GM18519 (cell line): ENCODE measurements at regions not wholly inside any gene's neighbourhood (a gene's known extent, or its start where the extent isn't known, plus 50 kb on each side); places are given as distances from the start of the nearest gene placed in this dataset.

ENCODE experiments used
- ATAC-seq: cut with Tn5 transposase; IDR thresholded peaks from one replicate; pipeline ENCODE4 v1.9.1; 2021; ENCODE audit warnings: mild to moderate bottlenecking, moderate library complexity; ENCODE audit not compliant: unreplicated experiment, low FRiP score

GRCh38 chr12:13455778-13456144, 259.2 kb downstream of the EMP1 start:
- ATAC-seq, result no peak

- ATAC-seq, result no peak
Measured at GRCh38 chr12:13454991-13455777, 258.7 kb downstream of the EMP1 start.

GRCh38 chr12:13452955-13453570, 256.5 kb downstream of the EMP1 start:
- no peak for ATAC-seq

- ATAC-seq, result no peak
Measured at GRCh38 chr12:13451776-13452175, 255.2 kb downstream of the EMP1 start.

GRCh38 chr12:13450231-13451080, 253.9 kb downstream of the EMP1 start:
- no peak for ATAC-seq

GRCh38 chr12:13444076-13444475, 247.6 kb downstream of the EMP1 start:
- no peak for ATAC-seq

GRCh38 chr12:13443498-13443897, 247.0 kb downstream of the EMP1 start:
- no peak for ATAC-seq

DNA sequence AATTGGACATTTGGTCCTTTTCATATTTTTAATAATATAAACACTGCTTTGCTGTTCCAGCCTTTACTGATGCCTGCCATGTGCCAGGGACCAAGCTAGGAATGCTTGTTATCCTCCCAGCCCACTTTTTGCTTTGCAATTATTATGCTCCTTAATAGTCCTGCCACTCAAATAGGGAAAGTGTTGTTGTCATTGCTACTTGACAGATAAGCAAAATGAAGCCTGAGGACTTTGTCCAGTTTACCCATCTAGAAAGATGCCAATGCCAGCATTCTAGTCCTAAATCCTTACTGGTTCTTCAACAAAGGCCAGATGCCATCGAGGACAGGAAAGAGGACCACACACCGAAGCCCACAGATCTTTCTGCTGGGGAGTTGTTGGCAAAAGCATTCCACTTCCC, 246.5 kb downstream of the EMP1 start:
- no peak for ATAC-seq

- no peak for ATAC-seq
Measured at GRCh38 chr12:13442457-13442856, 245.9 kb downstream of the EMP1 start.

- no peak for ATAC-seq
Measured at GRCh38 chr12:13440844-13441243, 244.3 kb downstream of the EMP1 start.

DNA sequence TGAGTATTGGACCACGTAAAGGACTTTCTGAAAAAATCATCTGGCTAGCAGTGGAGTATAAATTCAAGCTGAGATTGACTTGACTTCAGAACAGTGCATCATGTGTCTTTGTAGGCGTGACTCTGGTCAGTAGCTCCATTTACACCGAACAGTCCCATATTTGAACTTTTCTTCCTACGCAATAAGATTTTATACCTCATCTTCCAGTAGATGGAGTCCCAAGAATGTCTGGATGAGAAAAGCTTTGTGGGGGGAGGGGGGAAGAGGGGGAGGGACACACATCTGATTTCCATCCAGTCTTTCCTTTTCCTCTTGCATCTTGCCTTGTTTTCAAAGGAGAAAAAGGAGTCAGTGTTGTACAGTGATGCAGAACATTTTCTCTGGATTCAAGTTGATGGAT, 241.0 kb downstream of the EMP1 start:
- no peak for ATAC-seq

DNA sequence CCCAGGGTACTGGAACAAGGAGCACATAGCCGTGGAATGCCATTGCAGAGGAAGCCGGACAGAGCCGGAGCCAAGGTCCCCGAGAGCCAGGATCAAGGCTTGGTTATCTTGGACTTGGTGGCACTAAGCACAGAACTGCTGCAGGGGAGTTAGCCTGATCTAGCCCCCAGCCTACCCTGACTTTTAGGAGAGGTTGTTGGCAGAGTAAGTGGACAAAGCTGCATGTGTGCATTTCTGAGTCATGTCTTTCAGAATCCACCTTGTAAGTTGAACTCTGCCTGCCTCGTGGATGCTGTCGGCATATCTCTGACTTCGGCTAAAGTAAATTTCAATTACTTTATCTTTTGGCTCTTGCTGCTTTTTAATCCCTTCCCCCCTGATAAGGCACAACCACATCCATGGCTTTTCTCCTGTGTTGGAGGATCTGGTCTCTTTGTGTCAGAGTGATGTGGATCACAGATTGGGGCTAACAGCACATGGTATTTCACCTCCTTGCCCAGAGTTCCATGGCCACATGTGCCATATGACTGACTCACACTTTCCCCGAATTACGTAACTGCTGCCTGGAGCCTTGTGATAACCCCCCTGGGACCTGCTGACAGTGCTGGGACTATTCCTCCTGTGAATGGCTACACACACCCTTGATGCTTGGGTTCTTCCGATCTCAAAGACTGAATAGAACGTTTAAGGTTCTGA, 240.3 kb downstream of the EMP1 start:
- ATAC-seq, result no peak

DNA sequence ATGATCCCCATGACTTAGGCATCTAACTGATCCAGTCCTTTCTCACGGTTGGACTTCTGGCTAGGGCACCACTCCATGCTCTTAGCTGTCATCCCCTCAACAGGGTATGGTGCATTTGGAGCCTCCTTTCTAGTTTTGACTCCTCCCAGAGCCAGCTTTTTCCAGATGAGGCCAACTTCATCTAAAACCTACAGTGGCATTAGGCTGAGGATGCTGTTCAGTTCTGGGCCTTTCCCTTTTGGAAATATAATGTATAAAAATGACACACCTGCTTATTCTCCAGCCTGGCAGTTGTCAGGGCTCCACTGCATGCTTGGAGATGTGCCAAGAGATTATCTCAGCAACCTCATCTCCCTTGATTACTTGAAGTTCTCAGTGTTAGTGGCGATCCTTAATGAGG, 239.7 kb downstream of the EMP1 start:
- no peak for ATAC-seq

GRCh38 chr12:13435235-13435933, 238.9 kb downstream of the EMP1 start:
- ATAC-seq, result no peak

DNA sequence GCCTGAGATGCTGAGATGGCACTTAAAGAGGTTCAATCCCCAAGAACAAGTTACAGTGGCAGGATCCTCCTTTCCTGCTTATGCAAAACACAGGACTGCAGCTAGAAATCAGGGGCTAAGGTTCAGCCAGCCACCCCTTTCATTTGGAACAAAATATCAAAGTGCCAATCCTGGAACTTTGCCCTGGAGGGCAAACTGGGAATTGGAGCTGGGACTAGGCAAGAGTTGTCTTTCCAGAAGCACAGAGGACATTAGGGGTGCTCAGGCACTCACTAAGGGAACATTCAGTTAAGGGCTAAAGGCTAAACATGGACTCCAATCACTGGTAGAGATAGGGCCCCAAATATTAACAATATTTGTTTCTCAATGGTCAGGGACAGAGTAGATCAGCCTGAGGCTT, 237.2 kb downstream of the EMP1 start:
- ATAC-seq, result no peak

DNA sequence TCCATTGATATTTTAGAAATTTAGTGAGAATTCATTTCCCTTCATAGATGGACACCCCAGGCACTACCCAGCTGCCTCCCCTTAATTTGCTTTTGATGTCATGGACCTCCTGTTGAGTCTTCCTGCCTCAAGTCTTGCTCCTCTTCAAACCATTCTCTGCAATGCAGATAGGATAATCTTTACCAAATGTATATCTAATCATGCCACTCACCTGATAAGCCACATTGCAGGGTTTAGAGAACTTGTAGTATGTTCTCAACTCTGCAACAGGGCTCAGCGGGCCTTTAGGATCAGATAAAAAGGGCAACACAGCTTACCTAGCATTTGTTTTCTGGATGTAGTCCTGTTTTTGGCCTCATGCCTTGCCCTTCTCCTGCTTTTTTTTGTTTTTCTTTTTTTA, 234.5 kb downstream of the EMP1 start:
- ATAC-seq, result no peak

- ATAC-seq, result no peak
Measured at GRCh38 chr12:13428538-13429265, 232.2 kb downstream of the EMP1 start.

- ATAC-seq, result no peak
Measured at GRCh38 chr12:13425766-13426165, 229.2 kb downstream of the EMP1 start.

DNA sequence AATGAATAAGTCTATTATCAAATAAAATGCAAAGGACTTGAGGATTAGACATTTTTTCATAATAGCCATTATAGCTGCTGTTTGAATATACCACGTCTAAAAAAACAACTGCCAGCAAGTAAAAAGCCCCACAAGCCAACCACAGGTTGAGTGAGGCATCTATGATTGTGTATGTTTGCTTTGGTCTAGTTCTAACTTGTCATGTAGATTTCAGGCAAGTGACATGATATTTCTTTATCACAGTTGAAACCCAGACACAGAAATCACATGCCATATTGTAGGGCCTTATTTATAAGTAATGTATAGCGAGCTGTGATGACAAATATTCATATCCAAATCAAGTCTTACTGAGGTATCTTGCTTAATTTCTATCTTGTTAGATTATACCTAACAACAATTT, 225.8 kb downstream of the EMP1 start:
- ATAC-seq, result no peak

DNA sequence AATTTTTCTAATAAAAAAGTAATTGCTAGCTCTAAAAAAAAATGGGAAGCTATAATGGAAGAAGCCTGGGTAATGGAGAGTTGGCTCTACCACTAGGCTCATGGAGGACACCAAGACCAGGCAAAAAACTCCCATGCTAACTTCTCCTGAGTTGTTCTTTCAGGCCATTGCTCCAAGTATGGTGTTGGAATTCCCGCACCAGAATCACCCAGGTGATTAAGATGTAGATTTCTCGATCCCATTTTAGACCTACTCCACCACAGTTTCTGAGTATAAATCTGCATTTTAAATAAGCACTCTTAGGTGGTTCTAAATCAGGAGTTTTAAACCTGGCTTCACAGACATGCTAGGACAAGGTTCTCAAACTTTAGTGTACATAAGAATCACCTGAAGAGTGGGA, 221.0 kb downstream of the EMP1 start:
- no peak for ATAC-seq
